Stimulated activated CD8-positive, alpha-beta memory T cell treated with anti-CD3 and anti-CD28 coated beads, Interleukin-7, amount 100 ng/mL, for 4 hours (primary cell): ENCODE measurements at regions not wholly inside any gene's neighbourhood (a gene's known extent, or its start where the extent isn't known, plus 50 kb on each side); places are given as distances from the start of the nearest gene placed in this dataset.
"Not testable (repeated sequence)": the region's sequence is repeated elsewhere in the genome, so short reads cannot be mapped to it uniquely, and the experiment has no call there.

Source experiments
- DNase-seq, 2 donors: peaks; one replicate each; pipeline ENCODE4 v3.0.0-alpha.2; 2020; ENCODE audit warnings: low read depth in 2 of 2

DNA sequence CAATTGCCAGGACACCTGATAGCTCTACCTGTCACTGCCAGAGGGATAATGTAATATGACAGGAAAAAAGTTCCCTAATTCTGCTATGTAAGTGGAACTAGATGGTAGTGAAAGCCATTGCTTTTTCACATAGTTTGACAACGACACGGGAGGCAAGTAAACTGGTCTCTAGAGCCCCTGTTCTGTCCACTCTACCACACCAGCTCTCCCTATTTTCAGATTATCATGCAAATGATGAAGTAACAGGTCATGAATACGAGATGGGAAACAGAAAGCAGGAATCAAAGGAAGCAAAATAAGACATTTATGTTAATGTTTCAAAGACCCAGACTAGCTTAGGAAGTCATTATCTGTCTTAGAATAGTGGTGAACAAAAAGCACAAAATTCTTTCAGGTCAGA lies 56.2 kb downstream of the TAF11L14 start:
- DNase-seq = no peak

DNA sequence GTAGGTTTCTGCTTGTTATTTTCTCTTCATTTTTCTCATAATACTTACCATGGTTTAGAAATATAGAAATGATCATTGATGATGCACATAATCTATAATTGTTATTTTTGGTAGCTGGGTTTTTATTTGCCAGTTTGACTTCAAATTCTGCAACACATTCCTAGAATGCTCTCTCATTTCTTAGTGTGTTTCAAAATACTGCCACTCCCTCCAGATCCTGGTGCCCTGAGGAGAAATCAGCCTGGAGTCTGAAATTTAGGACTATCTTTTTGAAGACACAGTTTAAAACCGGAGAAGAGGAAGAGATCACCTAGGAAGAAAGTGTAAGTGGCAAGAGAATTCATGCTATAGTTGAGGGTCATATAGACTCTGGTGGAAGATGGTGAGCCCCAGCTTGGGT lies 57.5 kb downstream of the TAF11L14 start:
- DNase-seq = no peak

DNA sequence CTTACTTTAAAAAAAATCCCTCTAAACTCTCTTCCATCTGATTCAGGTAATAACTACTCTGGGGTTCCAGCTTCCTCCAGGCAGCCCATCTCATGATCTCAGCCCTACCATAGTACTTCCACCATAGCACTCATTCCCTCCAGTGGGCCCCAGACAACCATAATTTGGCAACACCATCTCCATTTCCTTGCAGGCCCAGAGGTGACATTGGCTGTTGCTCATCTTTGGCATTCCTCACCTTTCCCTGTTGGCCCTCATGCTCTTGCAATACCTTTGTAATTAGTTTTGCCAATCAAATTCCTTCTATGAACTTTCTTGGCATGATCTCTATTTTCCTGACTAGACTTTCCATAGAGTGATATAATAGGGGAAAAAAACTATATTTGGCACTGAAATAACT lies 60.1 kb downstream of the TAF11L14 start:
- DNase-seq = no peak

DNA sequence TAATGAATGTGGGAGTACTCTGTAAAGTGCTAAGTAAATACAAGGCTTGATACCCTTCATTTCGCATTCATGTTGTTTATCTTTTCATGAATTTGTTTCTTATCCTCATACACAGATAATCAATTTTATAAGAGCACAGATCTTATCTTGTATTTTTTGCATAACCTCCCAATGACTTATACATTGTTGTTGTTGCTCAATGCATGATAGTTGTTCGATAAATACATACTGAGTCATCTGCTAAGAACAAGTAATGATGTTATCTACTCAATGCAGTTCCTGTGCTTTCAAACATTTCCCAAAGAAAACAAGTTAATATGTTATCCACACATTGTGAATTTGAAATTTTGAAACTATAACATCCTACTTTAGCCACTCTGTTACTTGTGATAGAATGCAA lies 60.7 kb downstream of the TAF11L14 start:
- no peak for DNase-seq

DNA sequence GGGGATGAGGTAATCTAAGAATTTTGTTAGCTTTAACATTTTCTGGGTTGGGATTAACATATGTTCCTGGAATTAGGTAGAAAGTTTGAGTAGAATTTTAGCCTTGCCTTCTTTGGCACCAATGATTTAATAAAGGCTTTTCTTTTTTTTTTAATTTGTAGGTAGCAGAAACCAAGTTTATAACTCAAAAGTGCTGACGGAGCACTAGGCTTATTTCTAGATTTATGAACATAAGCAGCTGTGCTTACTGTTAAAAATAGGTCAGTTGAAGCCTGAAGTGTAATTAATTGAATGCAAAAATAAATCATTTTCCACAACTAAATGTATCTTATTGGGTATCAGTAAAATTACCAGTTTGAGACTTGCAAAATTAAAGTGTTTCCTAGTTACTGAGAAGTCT lies 62.4 kb downstream of the TAF11L14 start:
- DNase-seq = no peak

DNA sequence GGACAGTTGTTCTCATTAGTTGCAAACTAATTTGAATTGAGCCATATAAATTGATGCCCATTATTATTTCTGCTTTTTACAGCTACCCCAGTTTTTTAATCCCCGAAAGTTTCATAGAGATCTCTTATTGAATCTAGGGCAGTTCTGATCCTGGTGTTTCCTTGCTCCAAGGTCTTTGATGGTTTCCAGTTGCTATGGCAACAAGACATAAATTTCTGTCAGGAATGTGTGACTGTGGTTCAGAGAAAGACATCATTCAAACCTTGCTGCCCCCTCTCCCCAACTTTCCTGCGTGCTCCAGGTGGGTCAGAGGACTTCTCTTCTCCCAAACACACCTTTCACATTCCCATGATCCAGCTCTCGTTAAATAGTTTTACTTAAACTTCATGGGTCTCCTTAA lies 63.4 kb downstream of the TAF11L14 start:
- no peak for DNase-seq

DNA sequence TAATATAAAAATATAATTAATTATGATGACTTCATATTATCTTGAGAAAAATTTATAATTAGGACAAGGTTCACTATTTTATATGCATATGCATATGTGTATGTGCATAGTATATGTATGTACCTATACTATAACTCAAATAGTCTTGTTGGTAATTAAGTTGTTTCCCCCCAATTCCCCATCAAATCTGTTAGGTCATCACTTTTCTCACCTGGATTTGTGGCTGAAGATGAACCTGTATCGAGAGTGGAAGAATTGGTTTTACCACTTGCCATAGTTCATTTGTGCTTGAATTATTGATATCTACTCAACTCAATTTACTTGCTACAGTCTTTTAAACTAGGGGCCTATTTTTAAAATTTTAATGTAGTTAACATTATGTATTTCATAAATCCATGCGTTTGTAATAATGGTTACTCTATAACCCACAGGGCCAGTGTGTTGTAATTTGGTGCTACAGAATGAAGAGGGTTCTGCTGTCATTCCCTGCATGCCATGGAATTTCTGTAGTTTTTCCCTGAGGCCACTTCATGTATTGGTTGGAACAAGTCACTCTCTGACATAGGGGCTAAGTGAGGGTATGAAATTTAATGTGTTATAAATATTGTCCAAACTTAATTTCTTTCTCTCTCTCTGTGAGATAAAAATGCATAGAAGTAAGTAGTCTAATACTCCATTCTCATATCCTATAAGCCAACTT lies 74.9 kb downstream of the TAF11L14 start:
- DNase-seq = no peak

DNA sequence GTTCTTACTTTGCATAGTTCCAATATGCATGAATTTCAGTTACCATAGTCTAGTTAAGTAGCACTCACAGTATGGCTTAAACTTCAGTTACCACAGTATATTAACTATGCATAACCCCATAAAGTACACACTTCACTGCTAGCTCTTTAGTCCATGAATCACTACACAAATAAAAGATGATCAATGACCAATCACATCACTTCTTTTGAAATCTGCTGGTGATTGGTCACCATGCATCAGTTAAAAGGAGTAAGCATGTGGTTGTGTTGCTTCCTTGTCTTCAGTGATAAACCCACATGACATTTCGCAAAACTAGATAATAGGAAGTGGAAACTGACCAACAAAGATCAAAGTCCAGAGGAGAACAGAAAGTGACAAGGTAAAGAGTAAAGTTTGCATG lies 79.0 kb downstream of the TAF11L14 start:
- no peak for DNase-seq

DNA sequence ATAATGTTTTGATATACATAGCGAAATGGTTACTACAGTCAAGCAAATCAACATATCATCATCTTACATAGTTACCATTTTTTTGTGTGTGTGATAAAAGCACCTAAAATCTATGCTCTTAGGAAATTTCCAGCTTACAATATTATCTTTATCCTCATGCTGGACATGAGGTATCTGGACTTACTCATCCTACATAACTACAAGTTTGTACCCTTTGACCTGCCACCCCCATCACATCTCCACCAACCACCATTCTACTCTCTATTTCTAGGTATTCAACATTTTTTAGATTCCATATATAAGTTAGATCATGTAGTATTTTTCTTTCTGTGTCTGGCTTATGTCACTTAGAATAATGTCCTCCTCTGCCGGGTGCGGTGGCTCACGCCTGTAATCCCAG lies 79.9 kb downstream of the TAF11L14 start:
- no peak for DNase-seq

DNA sequence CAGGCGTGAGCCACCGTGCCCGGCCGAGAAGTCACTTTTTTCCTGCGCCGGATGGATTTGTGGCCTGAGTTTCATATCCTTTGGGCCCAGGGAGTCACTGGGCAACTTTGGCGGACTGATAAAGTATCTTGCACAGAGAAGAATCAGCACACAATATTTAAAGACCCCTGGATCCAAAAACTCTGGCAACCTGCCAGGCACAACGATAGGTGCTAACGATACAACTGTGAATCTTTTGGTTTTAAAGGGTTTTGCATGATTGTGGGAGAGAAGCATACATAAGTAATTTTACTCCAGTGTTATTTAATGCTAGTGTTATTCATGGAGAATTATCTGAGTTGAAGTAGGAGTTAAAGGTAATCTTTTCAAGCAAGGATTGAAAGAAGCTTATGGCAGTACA lies 85.3 kb downstream of the TAF11L14 start:
- DNase-seq = no peak

DNA sequence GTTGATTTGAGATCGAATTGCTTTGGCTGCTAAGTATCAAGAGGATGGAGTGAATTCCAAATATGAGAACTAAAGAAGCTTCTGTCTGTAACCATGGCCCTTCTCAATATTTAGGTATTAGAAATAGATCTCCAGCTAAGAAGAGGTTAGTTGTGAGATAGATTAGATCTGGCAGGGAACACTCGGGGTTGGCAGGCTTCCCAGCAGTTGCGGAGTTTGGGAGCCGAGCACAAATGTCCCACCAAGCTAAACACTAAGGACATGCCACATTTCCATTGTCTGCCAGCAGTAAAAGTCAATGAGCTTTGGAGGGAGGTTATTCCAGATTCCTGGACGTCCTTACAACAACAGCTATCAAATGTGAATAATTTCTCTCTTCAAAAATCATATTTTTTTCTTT lies 85.8 kb downstream of the TAF11L14 start:
- no peak for DNase-seq

DNA sequence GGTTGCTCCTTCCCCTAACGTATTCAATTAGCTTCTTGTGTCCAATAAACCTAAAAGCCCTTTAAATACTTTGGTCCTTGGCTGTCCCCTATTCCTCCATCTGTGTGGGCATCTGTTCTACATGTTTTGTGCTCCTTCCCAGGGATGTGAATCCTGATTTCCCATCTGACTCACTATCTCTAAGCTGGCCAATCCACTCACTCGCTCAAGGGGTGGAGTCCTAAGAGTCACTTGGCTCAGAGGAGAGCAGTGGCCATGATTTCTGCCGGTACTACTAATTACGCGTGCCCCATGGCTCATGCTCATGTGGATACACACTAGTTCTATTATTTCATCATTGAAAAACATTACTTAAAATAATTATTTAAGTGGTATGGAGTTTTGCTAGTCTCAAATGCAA lies 89.6 kb downstream of the TAF11L14 start:
- DNase-seq = no peak

DNA sequence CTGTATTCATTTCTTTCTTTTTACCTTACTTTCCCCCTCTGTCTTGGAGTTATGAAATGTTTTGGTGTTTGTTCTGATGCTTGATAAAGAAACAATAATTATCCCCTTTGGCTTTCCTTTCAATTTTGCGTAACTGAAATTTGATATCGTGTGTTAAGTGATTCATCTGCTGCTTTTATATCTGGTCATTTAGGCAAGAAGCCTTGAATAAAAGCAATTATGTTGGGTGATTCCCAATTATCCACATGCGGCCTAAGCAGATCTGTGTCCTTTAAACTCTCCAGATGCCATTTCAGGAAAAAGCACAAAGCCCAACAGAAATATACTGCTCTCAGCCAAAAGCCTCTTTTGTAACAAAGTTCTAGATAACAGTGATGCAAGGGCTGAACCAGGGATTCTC lies 92.8 kb downstream of the TAF11L14 start:
- DNase-seq = no peak

DNA sequence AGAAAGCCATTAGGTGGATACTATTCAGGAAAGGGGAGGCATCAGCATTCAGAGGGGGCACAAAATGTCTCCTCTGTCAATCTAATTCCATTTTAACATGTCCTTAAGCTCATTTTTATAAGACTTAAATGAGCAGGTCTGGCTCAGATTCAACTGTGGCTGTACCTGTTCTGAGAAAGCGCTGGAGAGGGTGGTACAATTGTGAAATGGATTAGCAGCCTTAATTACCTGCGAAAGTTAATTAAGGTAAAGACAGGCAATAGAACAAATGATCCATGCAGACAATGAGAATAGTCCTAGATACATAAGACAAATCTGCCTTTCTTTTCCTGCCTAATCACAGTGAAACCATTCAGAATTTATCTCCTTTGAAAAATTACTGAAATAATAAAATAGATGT lies 96.2 kb downstream of the TAF11L14 start:
- DNase-seq = no peak

DNA sequence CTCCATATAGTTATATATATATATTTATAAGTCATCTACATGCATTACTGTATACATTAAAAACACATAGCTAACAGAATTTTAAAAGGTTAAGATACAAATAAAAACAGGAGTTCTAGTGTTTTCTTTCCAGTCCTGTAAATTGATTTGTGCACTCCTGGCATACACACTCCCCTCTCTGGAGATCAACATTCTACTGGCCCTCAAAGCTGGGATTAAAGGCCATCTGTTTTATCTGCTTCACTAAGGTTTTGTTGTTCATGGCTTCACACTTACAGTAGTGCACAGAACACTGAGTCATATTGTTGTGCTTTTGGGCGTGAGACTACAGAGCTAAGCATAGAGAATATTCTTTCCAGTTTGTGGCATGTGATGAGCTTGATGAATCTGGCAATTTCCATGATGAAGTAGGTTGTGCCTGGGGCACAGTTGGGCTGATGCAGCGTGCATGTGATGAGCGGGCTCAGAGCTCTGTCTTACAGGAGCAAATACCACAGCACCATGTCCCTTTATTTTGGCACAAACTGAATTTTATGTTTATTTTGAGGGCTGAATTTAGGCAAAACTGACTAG lies 98.2 kb downstream of the TAF11L14 start:
- no peak for DNase-seq

DNA sequence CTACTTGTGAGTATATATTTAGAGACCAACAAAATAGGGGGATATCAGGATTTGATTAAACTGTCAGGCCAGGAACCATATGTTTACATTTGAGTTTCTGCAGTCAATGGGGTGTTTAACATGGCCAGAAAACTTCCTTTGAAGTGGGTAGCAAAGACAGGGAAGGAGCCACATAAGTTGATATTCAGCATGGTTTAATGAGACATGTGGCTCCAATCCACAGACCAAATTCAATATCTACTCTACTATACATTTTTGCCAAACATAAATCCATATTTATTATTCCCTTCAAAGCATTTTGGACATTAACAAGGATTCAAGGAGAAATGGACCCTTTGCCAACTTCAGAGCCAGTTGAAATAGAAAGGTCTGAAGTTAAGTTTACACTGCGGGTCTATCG lies 99.8 kb downstream of the TAF11L14 start:
- no peak for DNase-seq

DNA sequence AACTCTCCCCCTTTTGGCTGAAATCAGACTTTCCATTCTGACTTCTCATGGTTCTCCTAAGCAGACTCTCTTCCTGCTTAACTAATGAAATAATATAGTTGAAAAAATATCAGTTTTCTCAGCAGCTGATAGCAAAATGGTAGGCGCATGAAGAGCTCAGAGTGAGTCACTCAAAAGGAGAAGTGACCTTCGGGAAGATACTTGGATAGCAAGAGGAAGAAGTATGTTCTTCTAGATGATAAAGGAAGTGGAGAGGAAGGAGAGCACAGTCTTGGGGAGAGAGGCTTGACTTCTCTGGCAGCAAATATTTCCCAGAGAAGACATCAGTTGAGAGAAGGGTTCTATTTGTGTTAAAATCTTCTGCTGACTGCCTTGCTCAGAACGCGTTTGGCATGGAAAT lies 101.5 kb downstream of the TAF11L14 start:
- DNase-seq = no peak

DNA sequence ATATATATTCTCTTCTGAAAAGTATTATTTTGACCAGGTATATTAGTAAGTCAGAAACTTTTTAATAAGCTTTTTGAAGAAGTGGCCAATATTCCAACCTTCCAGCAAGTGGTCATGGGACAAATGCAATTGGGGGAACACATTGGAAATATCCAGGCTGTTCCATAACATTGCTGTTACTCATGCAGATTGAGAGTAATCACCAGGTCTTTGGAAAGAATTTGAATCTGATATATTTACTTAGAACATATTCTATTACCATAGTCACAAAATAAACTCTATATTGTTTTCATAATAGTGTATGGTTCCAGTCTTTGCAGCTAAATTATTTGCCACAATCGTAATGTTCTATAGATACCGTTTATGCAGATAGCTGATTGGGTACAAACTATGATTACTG lies 102.8 kb downstream of the TAF11L14 start:
- no peak for DNase-seq

DNA sequence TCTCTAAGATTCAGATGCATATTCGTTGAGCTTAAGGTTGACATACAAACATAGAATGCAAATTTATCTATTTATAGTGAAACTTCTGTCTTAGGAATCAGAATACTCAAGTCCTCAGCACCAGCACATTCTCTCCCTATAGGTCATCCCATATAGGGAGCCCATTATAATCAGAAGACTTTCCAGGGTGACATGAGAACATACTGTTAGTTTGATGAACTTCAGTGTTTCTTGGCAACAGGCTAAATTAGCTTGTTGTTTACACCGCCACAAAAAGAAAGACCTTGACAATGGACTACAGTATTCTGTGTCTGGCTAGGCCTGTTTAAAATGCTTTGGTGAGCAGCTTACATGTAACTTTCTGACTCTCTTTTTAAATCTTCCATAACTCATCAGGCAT lies 104.2 kb downstream of the TAF11L14 start:
- no peak for DNase-seq

DNA sequence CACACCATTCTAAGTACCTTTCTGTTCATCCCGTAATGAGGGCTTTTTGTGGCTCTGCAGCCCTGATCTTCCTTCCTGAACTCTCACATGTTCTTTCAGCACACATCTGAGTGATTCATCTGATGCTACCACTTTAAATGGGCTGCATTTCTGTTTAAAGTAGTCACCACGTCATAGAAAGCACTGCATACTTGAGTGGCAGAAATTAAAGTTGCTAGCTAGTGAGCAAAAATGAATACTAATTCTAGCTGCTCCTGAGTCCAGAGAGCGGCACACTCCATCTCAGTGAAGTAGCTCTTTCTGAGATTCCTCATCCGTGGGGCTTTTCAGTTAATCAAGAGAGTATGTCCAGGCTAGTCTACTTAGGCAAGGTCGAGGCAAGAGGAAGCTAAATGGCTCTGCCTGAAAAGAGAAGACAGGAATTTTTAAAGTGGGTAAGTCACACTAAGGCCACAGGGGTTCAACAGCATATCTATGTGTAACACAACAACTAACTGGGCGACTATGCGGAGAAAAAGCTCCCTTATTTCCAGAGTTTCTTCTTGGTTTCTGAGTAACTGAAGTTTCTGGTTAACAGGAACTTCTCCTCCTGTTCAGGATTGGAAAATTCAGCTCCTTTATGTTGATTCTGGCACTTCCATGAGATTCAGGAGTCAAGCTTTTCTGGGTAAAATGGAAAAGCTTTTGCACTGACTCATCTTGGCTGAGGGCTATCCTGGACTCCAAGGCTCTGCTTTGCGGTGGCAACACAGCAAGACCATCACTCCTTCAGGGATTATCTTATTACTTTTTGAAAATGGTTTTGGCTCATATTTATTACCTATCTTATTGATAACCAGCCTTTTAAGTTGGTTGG lies 109.5 kb downstream of the TAF11L14 start:
- DNase-seq = no peak

DNA sequence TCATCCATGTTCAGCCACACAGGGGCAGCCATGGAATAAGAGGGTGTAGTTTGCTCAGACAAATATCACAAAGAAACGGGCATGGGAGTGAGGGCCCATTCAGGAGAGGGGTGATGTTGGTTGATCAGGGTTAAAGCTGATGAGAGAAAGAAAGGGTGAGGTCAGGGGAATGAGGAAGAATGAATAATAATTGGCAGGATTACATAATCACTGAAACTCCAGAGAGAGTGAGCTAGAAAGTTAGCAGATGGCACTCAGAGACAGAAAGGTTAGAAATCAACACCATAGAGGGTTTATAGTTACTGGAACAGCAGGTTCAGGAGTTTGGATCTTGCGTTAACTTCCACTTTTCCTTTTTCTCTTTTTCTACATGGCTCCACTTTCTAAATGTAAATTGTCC lies 113.9 kb downstream of the TAF11L14 start:
- DNase-seq = no peak

DNA sequence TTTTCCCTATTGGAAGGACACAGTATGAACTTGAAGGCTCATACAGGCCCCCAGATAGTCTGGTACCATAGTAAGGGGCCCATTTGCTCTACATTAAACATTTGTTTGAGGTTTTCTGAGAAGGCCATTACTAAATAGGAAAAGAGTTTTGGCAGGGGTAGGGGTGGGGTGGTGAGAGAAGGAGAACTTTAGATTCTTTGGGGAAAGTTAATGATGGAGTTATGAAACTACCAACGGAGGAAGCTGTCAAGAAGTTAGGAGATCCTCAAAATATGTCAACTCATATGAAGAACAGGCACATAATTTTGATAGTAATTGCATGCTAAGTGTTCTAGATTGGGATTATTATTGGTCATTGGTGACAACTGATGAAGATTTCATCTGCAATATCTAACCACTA lies 114.7 kb downstream of the TAF11L14 start:
- no peak for DNase-seq

DNA sequence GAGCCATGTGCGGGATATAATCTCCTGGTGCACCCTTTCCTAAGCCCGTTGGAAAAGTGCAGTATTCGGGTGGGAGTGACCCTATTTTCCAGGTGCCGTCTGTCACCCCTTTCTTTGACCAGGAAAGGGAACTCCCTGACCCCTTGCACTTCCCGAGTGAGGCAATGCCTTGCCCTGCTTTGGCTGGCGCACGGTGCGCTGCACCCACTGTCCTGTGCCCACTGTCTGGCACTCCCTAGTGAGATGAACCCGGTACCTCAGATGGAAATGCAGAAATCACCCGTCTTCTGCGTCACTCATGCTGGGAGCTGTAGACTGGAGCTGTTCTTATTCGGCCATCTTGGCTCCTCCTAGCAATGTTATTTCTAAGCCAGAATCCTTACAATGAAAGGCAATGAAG lies 121.1 kb downstream of the TAF11L14 start:
- not testable (repeated sequence) for DNase-seq
